Amniotic epithelial cell (primary cell): ENCODE measurements at regions not wholly inside any gene's neighbourhood (a gene's known extent, or its start where the extent isn't known, plus 50 kb on each side); places are given as distances from the start of the nearest gene placed in this dataset.

Experiments
- DNase-seq: peaks from one replicate; pipeline ENCODE4 v3.0.0-alpha.2; 2010; ENCODE audit warnings: low read depth

- DNase-seq: no peak
These were observed 362.8 kb downstream of the INHBA start for GRCh38 chr7:41339913-41340676.

- DNase-seq: no peak
These were observed 365.9 kb downstream of the INHBA start for GRCh38 chr7:41336981-41337380.

GRCh38 chr7:41336455-41336952, 366.4 kb downstream of the INHBA start:
- no peak for DNase-seq

- no peak for DNase-seq
These were observed 368.6 kb downstream of the INHBA start for GRCh38 chr7:41334071-41334862.

- peak; percentile 76 for DNase-seq
These were observed 369.4 kb downstream of the INHBA start for GRCh38 chr7:41333511-41333910.

GRCh38 chr7:41331194-41331593, 371.7 kb downstream of the INHBA start:
- DNase-seq: no peak

GRCh38 chr7:41328544-41328943, 374.3 kb downstream of the INHBA start:
- DNase-seq: peak; percentile 44

GRCh38 chr7:41328131-41328530, 374.8 kb downstream of the INHBA start:
- no peak for DNase-seq

- no peak for DNase-seq
These were observed 376.3 kb downstream of the INHBA start for GRCh38 chr7:41326616-41327015.

GRCh38 chr7:41323806-41324205, 379.1 kb downstream of the INHBA start:
- no peak for DNase-seq

GRCh38 chr7:41319581-41319980, 383.3 kb downstream of the INHBA start:
- no peak for DNase-seq

GRCh38 chr7:41316410-41316809, 386.5 kb downstream of the INHBA start:
- DNase-seq: peak; percentile 71

- DNase-seq: no peak
These were observed 387.1 kb downstream of the INHBA start for GRCh38 chr7:41315764-41316163.

- DNase-seq: peak; percentile 15
These were observed 389.7 kb downstream of the INHBA start for GRCh38 chr7:41313171-41313570.

GRCh38 chr7:41312235-41312634, 390.7 kb downstream of the INHBA start:
- DNase-seq: no peak

- DNase-seq: no peak
These were observed 391.6 kb downstream of the INHBA start for GRCh38 chr7:41311301-41311700.

GRCh38 chr7:41306486-41306885, 396.4 kb downstream of the INHBA start:
- DNase-seq: no peak

- no peak for DNase-seq
These were observed 397.9 kb downstream of the INHBA start for GRCh38 chr7:41305001-41305400.

GRCh38 chr7:41303709-41304108, 399.2 kb downstream of the INHBA start:
- DNase-seq: no peak

- no peak for DNase-seq
These were observed 404.5 kb downstream of the INHBA start for GRCh38 chr7:41298409-41298808.

GRCh38 chr7:41297166-41297565, 405.7 kb downstream of the INHBA start:
- no peak for DNase-seq

- DNase-seq: no peak
These were observed 407.5 kb downstream of the INHBA start for GRCh38 chr7:41295455-41295815.
